IMR-90 (cell line): ENCODE measurements at regions not wholly inside any gene's neighbourhood (a gene's known extent, or its start where the extent isn't known, plus 50 kb on each side); places are given as distances from the start of the nearest gene placed in this dataset.

Experiments used
- CHD1 ChIP-seq: IDR thresholded peaks from 2 replicates; pipeline ENCODE4 v1.6.1; 2012; ENCODE audit warnings: low read depth, low read length, improper control_type of control experiment
- MAZ ChIP-seq: IDR thresholded peaks from 2 replicates; pipeline ENCODE4 v1.6.1; 2012; ENCODE audit warnings: low read depth, mild to moderate bottlenecking, low read length, improper control_type of control experiment, moderate library complexity, borderline replicate concordance
- POLR2A ChIP-seq: IDR thresholded peaks from 2 replicates; pipeline ENCODE4 v1.6.1; 2012; ENCODE audit warnings: mild to moderate bottlenecking, low read depth, low read length
- RCOR1 ChIP-seq: IDR thresholded peaks from 2 replicates; pipeline ENCODE4 v1.6.1; 2012; ENCODE audit warnings: mild to moderate bottlenecking, low read length, improper control_type of control experiment; ENCODE audit not compliant: insufficient replicate concordance
- USF2 ChIP-seq: fragments of 150-350 bp; IDR thresholded peaks from 2 replicates; pipeline ENCODE4 v1.6.1; 2017; ENCODE audit warnings: mild to moderate bottlenecking, antibody characterized with exemption, low read length, low read depth
- TF ChIP-seq, protein P1 (sequence below): conservative IDR thresholded peaks from 2 replicates; pipeline ENCODE4 v1.5.1; 2012; ENCODE audit warnings: mild to moderate bottlenecking, low read depth, low read length, improper control_type of control experiment

- TF ChIP-seq CHD1 (no peak), RCOR1 (no peak), MAZ (no peak), POLR2A (no peak), USF2 (no peak)
- TF ChIP-seq, protein P1, sequence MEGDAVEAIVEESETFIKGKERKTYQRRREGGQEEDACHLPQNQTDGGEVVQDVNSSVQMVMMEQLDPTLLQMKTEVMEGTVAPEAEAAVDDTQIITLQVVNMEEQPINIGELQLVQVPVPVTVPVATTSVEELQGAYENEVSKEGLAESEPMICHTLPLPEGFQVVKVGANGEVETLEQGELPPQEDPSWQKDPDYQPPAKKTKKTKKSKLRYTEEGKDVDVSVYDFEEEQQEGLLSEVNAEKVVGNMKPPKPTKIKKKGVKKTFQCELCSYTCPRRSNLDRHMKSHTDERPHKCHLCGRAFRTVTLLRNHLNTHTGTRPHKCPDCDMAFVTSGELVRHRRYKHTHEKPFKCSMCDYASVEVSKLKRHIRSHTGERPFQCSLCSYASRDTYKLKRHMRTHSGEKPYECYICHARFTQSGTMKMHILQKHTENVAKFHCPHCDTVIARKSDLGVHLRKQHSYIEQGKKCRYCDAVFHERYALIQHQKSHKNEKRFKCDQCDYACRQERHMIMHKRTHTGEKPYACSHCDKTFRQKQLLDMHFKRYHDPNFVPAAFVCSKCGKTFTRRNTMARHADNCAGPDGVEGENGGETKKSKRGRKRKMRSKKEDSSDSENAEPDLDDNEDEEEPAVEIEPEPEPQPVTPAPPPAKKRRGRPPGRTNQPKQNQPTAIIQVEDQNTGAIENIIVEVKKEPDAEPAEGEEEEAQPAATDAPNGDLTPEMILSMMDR = no peak
Measured at GRCh38 chr1:238830036-238830611, 556.2 kb upstream of the CHRM3 start.
